Transverse colon (tissue), 4 donors: ENCODE measurements at regions not wholly inside any gene's neighbourhood (a gene's known extent, or its start where the extent isn't known, plus 50 kb on each side); places are given as distances from the start of the nearest gene placed in this dataset.

ENCODE experiments used
- DNase-seq: peaks from one replicate; pipeline ENCODE4 v3.0.0-alpha.2; 2019
- H3K27ac ChIP-seq, 4 donors: fragments of 200-600 bp; sonication (generic); 2 replicates each; pipeline ENCODE4 v1.5.1; 2016 to 2018; ENCODE audit warnings: inconsistent platforms in 4 of 4
- H3K27me3 ChIP-seq: fragments of 200-600 bp; sonication (generic); 2 replicates; pipeline ENCODE4 v1.5.1; 2017; ENCODE audit warnings: inconsistent platforms
- H3K36me3 ChIP-seq, 4 donors: fragments of 200-600 bp; sonication (generic); 2 replicates each; pipeline ENCODE4 v1.5.1; 2017 to 2019; ENCODE audit warnings: inconsistent platforms in 4 of 4
- H3K4me1 ChIP-seq, 4 donors: fragments of 200-600 bp; sonication (generic); 2 replicates each; pipeline ENCODE4 v1.5.1; 2017 to 2020; ENCODE audit warnings: inconsistent platforms in 4 of 4
- H3K4me3 ChIP-seq, 4 donors: fragments of 200-600 bp; sonication (generic); 1 replicate in 1 of 4; 2 replicates in 3 of 4; pipeline versions ENCODE4 v1.5.1 to v1.6.1; 2017 to 2019; ENCODE audit warnings: inconsistent platforms in 4 of 4
- H3K9me3 ChIP-seq, 2 donors: fragments of 200-600 bp; sonication (generic); 2 replicates each; pipeline ENCODE4 v1.5.1; 2017 to 2019; ENCODE audit warnings: inconsistent platforms in 2 of 2
- CTCF ChIP-seq, 5 experiments: fragments of 200-600 bp in 3 of 5; fragments of 450-650 bp in 2 of 5; sonication (generic) in 3 of 5; IDR thresholded peaks; 1 replicate in 2 of 5; 2 replicates in 3 of 5; pipeline ENCODE4 v1.5.1; 2016 to 2017; ENCODE audit warnings: antibody characterized with exemption in 5 of 5, inconsistent platforms in 3 of 5, mild to moderate bottlenecking in 2 of 5, moderate library complexity in 1 of 5
- EP300 ChIP-seq: sonication (generic); formaldehyde crosslinking; IDR thresholded peaks from one replicate; pipeline ENCODE4 v1.6.1; 2017; ENCODE audit warnings: antibody characterized with exemption, low read depth
- POLR2A ChIP-seq: fragments of 450-650 bp; IDR thresholded peaks from one replicate; pipeline ENCODE4 v1.6.1; 2016; ENCODE audit warnings: antibody characterized with exemption, mild to moderate bottlenecking, moderate library complexity
- POLR2AphosphoS5 ChIP-seq, 3 donors: sonication (generic); formaldehyde crosslinking; IDR thresholded peaks; one replicate each; pipeline ENCODE4 v1.6.1; 2016; ENCODE audit warnings: antibody characterized with exemption in 3 of 3
- WGBS, 2 donors: methylation state at CpG; one replicate each; pipeline ENCODE4 v1.1.5; 2018; ENCODE audit warnings: low coverage in 1 of 2; 5-methylcytosine and 5-hydroxymethylcytosine counted together
- in situ Hi-C, 4 donors: fragments of 200-750 bp; cut with MboI; loops; one replicate each; pipeline versions ENCODE4 v1.15.0 to v1.15.1; 2017; ENCODE audit warnings: low sequenced_read_pairs in 3 of 4, low pct_ligation_motif_present in 1 of 4, low pct_unique_long_range_greater_than_20kb in 1 of 4
- intact Hi-C: fragments of 100-400 bp; cut with DNase I; formaldehyde crosslinking; loops from one replicate; pipeline ENCODE4 v1.15.1; 2023; ENCODE audit warnings: low total_unique reads

- Histone ChIP-seq H3K27me3 (no peaks in the 10 kb centered on the region), H3K27ac (no peak overlapping the region), H3K36me3 (no peaks in the 10 kb centered on the region), H3K9me3 (no peaks in the 10 kb centered on the region), H3K4me3 (no peak overlapping the region), H3K4me1 (no peaks in the 10 kb centered on the region)
- in situ Hi-C loops (loop anchor here in 2 of 4 donors (25.0 kb wide), 1 partner anchor 566 kb away; the partner anchor contains the start of gene PLK2 (in 2 of the 2)), intact Hi-C loops (no loop called here)
- TF ChIP-seq CTCF (IDR thresholded peaks at IDR 0.05): no peak
- no peak for TF ChIP-seq POLR2AphosphoS5 (IDR thresholded peaks at IDR 0.05)
- TF ChIP-seq POLR2A: no peak
- TF ChIP-seq EP300: no peak
- DNase-seq: no peak
Measured at GRCh38 chr5:57896576-57896975, 414.0 kb upstream of the ACTBL2 start.

GRCh38 chr5:57895766-57896165 is 413.2 kb upstream of the ACTBL2 start:
- in situ Hi-C loops: loop anchor here in 2 of 4 donors (25.0 kb wide), 1 partner anchor 567 kb away; the partner anchor contains the start of gene PLK2 (in 2 of the 2)
- no peaks in the 10 kb centered on the region for H3K9me3 ChIP-seq
- H3K4me3 ChIP-seq: no peak overlapping the region
- no peaks in the 10 kb centered on the region for H3K4me1 ChIP-seq
- 81 to 86% methylated on average over 1 of the region's 1 CpG for WGBS, 2 donors
- intact Hi-C loops: no loop called here
- no peak for TF ChIP-seq CTCF (IDR thresholded peaks at IDR 0.05)
- no peak for TF ChIP-seq EP300
- TF ChIP-seq POLR2AphosphoS5 (IDR thresholded peaks at IDR 0.05): no peak
- TF ChIP-seq POLR2A: no peak
- no peaks in the 10 kb centered on the region for H3K36me3 ChIP-seq
- no peaks in the 10 kb centered on the region for H3K27me3 ChIP-seq
- DNase-seq: no peak
- H3K27ac ChIP-seq: no peak overlapping the region

- H3K4me3 ChIP-seq: no peak overlapping the region
- no peaks in the 10 kb centered on the region for H3K27me3 ChIP-seq
- TF ChIP-seq EP300: no peak
- no peak for TF ChIP-seq CTCF (IDR thresholded peaks at IDR 0.05)
- TF ChIP-seq POLR2AphosphoS5 (IDR thresholded peaks at IDR 0.05): no peak
- TF ChIP-seq POLR2A: no peak
- WGBS, 2 donors: 59 to 78% methylated on average over 1 of the region's 1 CpG
- no peak for DNase-seq
- no peaks in the 10 kb centered on the region for H3K4me1 ChIP-seq
- no peaks in the 10 kb centered on the region for H3K36me3 ChIP-seq
- intact Hi-C loops (no loop called here), in situ Hi-C loops (loop anchor here in 2 of 4 donors (25.0 kb wide), 1 partner anchor 568 kb away; the partner anchor contains the start of gene PLK2 (in 2 of the 2))
- H3K27ac ChIP-seq: no peak overlapping the region
- H3K9me3 ChIP-seq: no peaks in the 10 kb centered on the region
Measured at GRCh38 chr5:57893926-57894325, 411.3 kb upstream of the ACTBL2 start.

GRCh38 chr5:57891443-57891842 is 408.8 kb upstream of the ACTBL2 start:
- Histone ChIP-seq H3K9me3 (no peaks in the 10 kb centered on the region), H3K27me3 (no peaks in the 10 kb centered on the region), H3K36me3 (no peaks in the 10 kb centered on the region), H3K27ac (no peak overlapping the region), H3K4me3 (no peak overlapping the region), H3K4me1 (no peaks in the 10 kb centered on the region)
- TF ChIP-seq EP300 (no peak), CTCF (IDR thresholded peaks at IDR 0.05) (no peak), POLR2AphosphoS5 (IDR thresholded peaks at IDR 0.05) (no peak), POLR2A (no peak)
- intact Hi-C loops: no loop called here
- 86 to 89% methylated on average over 1 of the region's 1 CpG for WGBS, 2 donors
- no peak for DNase-seq
- in situ Hi-C loops: loop anchor here in 2 of 4 donors (25.0 kb wide), 1 partner anchor 571 kb away; the partner anchor contains the start of gene PLK2 (in 2 of the 2)
